GM23248 (cell line): ENCODE measurements at regions not wholly inside any gene's neighbourhood (a gene's known extent, or its start where the extent isn't known, plus 50 kb on each side); places are given as distances from the start of the nearest gene placed in this dataset.

Experiments
- DNase-seq: peaks from one replicate; pipeline ENCODE4 v3.0.0-alpha.2; 2015
- H2AFZ ChIP-seq: fragments of 200-600 bp; sonication (generic); 2 replicates; pipeline ENCODE4 v1.6.1; 2016; ENCODE audit warnings: antibody characterized with exemption
- H3F3A ChIP-seq: fragments of 200-600 bp; sonication (generic); 2 replicates; pipeline ENCODE4 v1.6.1; 2016; ENCODE audit warnings: mild to moderate bottlenecking, antibody characterized with exemption, mixed run types; ENCODE audit not compliant: insufficient read depth
- H3K27ac ChIP-seq: fragments of 200-600 bp; sonication (generic); 2 replicates; pipeline ENCODE4 v1.5.1; 2016; ENCODE audit warnings: mild to moderate bottlenecking
- H3K27me3 ChIP-seq: fragments of 200-600 bp; sonication (generic); replicated peaks from 2 replicates; pipeline ENCODE4 v1.6.1; 2016; ENCODE audit warnings: mild to moderate bottlenecking; ENCODE audit not compliant: insufficient read depth
- H3K36me3 ChIP-seq: fragments of 200-600 bp; sonication (generic); 2 replicates; pipeline ENCODE4 v1.6.1; 2016; ENCODE audit warnings: low read depth, mild to moderate bottlenecking
- H3K4me1 ChIP-seq: fragments of 200-600 bp; sonication (generic); 2 replicates; pipeline ENCODE4 v1.6.1; 2016; ENCODE audit warnings: mild to moderate bottlenecking; ENCODE audit not compliant: insufficient read depth
- H3K4me2 ChIP-seq: fragments of 200-600 bp; sonication (generic); one replicate; pipeline ENCODE4 v1.6.1; 2016; ENCODE audit warnings: mild to moderate bottlenecking; ENCODE audit not compliant: unreplicated experiment
- H3K4me3 ChIP-seq: fragments of 200-600 bp; sonication (generic); 2 replicates; pipeline ENCODE4 v1.5.1; 2016; ENCODE audit warnings: mild to moderate bottlenecking
- H3K79me2 ChIP-seq: fragments of 200-600 bp; sonication (generic); 2 replicates; pipeline ENCODE4 v1.6.1; 2016; ENCODE audit warnings: mild to moderate bottlenecking; ENCODE audit not compliant: insufficient read depth
- H3K9ac ChIP-seq: fragments of 200-600 bp; sonication (generic); 2 replicates; pipeline ENCODE4 v1.6.1; 2016; ENCODE audit warnings: mild to moderate bottlenecking
- H3K9me2 ChIP-seq: fragments of 200-600 bp; sonication (generic); 2 replicates; pipeline ENCODE4 v1.6.1; 2016; ENCODE audit warnings: mixed run types, mild to moderate bottlenecking, moderate library complexity; ENCODE audit not compliant: insufficient read depth
- H3K9me3 ChIP-seq: fragments of 200-600 bp; sonication (generic); one replicate; pipeline ENCODE4 v1.6.1; 2017; ENCODE audit warnings: low read depth
- H4K20me1 ChIP-seq: fragments of 200-600 bp; sonication (generic); 2 replicates; pipeline ENCODE4 v1.6.0; 2016; ENCODE audit not compliant: insufficient read depth
- EZH2 ChIP-seq: fragments of 200-600 bp; sonication (generic); IDR thresholded peaks from 2 replicates; pipeline ENCODE4 v1.6.1; 2018; ENCODE audit warnings: antibody characterized with exemption, mild to moderate bottlenecking; ENCODE audit not compliant: insufficient read depth, poor library complexity, severe bottlenecking
- EZH2phosphoT487 ChIP-seq: fragments of 200-600 bp; sonication (generic); IDR thresholded peaks from 2 replicates; pipeline ENCODE4 v1.6.1; 2018; ENCODE audit warnings: antibody characterized with exemption, moderate library complexity, mild to moderate bottlenecking, low read depth; ENCODE audit not compliant: insufficient read depth
- WGBS, 2 experiments: methylation state at CpG; one replicate each; pipeline ENCODE4 v1.1.6; 2015 to 2017; ENCODE audit warnings: low lambda C conversion rate in 2 of 2, low coverage in 1 of 2; ENCODE audit errors: missing lambda C conversion rate in 2 of 2; 5-methylcytosine and 5-hydroxymethylcytosine counted together
- in situ Hi-C: fragments of 300-500 bp; cut with MboI; formaldehyde crosslinking; loops from 2 replicates; pipeline ENCODE4 v1.15.0; 2020

DNA sequence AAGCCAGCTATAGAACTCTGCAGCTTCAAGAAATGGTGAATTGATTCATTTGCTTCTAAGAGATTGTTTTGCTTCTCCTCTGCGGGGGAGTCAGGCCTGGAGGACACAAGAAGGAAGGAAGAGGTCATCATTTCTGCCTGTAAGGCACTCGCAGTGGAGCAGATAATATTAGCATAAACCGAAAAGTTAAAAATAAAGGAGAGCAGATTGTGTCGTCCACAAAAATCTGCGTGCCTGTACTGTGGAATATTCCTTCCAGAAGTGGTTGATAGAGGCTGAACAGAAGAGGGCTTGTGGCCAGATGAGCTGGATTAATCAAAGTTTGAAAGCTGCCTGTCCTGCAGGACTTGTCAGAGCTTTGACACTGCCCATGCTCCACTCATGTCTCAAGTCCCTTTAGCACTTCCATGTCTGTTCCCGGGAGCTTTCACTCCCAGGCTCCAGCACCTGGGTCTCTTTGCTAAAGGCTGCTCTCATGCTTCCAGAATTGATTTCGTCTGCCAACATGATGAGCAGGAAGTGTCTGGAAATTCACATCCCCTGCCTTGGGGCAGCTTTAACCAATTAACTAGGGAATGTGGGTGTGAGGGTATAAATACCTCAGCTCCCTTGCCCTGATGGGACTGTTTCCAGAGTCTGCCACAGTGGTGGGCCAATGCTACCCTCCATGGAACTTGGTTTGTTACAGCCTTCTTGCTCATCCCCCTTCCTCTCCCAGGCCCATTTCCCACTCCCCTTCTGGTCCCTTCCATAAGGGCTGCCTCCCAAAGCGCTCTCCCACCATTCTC lies 65.1 kb upstream of the STX16 start:
- no peaks in the 10 kb centered on the region for H3K36me3 ChIP-seq
- H4K20me1 ChIP-seq = no peaks in the 10 kb centered on the region
- H3K4me2 ChIP-seq = no peak overlapping the region
- H3K4me3 ChIP-seq = no peak overlapping the region
- no peaks in the 10 kb centered on the region for H3K4me1 ChIP-seq
- no peaks in the 10 kb centered on the region for H3K9me2 ChIP-seq
- no peak overlapping the region for H2AFZ ChIP-seq
- no peaks in the 10 kb centered on the region for H3K9me3 ChIP-seq
- WGBS, 2 experiments = 45 to 46% methylated on average over 8 of the region's 8 CpGs
- H3K27ac ChIP-seq = no peak overlapping the region
- H3F3A ChIP-seq = no peaks in the 10 kb centered on the region
- TF ChIP-seq EZH2 = no peak
- no peak for TF ChIP-seq EZH2phosphoT487
- in situ Hi-C loops = no loop called here
- no peaks in the 10 kb centered on the region for H3K79me2 ChIP-seq
- H3K9ac ChIP-seq = no peak overlapping the region
- no peaks in the 10 kb centered on the region for H3K27me3 ChIP-seq
- DNase-seq = no peak

DNA sequence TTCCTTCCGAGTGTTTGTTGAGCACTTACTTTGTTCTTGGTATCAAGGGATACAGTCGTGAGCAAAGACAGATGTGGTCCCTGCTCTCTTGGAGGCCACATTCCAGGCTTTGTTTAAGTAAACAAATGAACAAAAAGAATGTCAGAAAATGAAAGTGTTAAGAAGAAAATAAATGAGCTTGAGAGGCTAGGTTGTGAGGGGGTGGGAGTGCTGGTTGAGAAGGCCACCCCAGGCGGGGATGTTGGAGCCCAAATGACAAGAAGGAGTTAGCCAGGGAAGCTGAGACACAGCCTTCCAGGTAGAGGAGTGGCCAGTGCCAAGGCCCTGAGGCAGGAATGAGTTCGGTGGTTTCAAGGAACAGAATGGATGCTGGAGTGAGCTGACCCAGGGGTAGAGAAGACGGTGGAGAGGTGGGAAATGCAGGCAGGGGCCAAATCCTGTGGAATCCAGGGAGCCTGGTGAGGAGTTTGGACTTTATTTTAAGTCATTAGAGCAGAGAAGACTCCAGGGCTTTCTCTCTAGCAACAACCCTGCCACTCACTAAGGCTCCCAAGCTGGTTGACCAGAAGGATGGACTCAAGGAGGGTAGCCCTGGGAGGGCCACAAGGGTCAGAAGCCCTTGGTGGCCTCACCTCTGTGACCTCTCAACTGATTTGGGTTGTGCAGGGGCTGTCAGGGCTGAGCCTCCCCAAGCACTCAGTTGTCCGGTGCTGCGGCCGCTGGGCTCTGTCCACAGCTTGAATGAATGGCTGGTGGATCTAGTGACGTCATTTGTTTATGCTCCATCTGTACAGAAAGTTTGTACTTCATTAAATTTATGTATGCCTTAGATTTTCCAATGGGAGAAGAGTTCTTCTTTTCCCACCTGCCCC lies 66.0 kb upstream of the STX16 start:
- no peak overlapping the region for H3K4me2 ChIP-seq
- WGBS, 2 experiments = 73 to 76% methylated on average over 9 of the region's 9 CpGs
- DNase-seq = no peak

DNA sequence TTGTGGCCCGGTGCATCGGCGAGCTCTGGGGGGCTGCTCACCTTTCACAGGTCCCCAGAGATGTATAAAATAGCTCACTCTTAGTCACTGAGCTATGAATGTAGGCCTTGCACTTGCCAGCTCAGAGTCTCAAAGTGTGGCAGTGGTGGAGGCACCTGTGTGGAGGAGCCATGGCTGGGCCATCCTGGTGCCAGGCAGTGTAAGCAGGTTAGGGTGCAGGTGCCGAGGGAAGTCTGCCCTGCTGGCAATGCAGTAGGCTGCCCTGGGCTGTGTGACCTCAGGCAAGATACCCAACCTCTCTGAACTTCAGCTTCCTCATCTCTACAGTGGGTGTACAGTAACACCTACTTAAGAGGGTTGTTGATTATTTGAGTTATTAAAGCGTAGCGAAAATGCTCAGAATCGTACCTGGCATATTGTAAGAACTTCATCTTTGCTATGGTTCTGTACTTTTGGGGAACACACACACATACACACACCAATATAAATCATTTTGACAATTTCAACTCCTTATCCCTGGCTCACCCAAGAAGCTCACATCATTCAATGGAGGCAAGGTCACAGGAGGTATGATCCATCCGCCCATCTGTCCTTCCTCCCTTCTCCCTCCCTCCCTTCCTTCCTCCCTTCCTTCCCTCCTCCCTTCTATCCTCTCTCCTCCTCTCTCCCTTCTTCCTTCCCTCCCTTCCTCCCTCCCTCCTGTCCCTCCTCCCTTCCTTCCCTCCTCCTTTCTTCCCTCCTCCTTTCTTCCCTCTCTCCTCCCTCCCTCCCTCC lies 66.8 kb upstream of the STX16 start:
- no peak overlapping the region for H3K27ac ChIP-seq
- in situ Hi-C loops = no loop called here
- H3K9me2 ChIP-seq = no peaks in the 10 kb centered on the region
- DNase-seq = no peak
- 64 to 69% methylated on average over 8 of the region's 8 CpGs for WGBS, 2 experiments
- TF ChIP-seq EZH2phosphoT487 (no peak), EZH2 (no peak)
- H3K4me2 ChIP-seq = no peak overlapping the region
- H3F3A ChIP-seq = no peaks in the 10 kb centered on the region
- no peaks in the 10 kb centered on the region for H3K36me3 ChIP-seq
- no peaks in the 10 kb centered on the region for H3K4me1 ChIP-seq
- H3K9ac ChIP-seq = no peak overlapping the region
- H3K79me2 ChIP-seq = no peaks in the 10 kb centered on the region
- H4K20me1 ChIP-seq = no peaks in the 10 kb centered on the region
- H2AFZ ChIP-seq = no peak overlapping the region
- H3K27me3 ChIP-seq = no peaks in the 10 kb centered on the region
- H3K9me3 ChIP-seq = no peaks in the 10 kb centered on the region
- no peak overlapping the region for H3K4me3 ChIP-seq

More for the DNA sequence above, 66.0 kb upstream of the STX16 start:
- no peak overlapping the region for H2AFZ ChIP-seq
- no peak overlapping the region for H3K4me3 ChIP-seq
- H4K20me1 ChIP-seq = no peaks in the 10 kb centered on the region
- in situ Hi-C loops = no loop called here
- H3K36me3 ChIP-seq = no peaks in the 10 kb centered on the region
- TF ChIP-seq EZH2phosphoT487 = no peak
- TF ChIP-seq EZH2 = no peak
- no peaks in the 10 kb centered on the region for H3F3A ChIP-seq
- no peak overlapping the region for H3K27ac ChIP-seq
- no peaks in the 10 kb centered on the region for H3K4me1 ChIP-seq
- no peaks in the 10 kb centered on the region for H3K9me2 ChIP-seq
- no peaks in the 10 kb centered on the region for H3K27me3 ChIP-seq
- H3K9ac ChIP-seq = no peak overlapping the region
- H3K9me3 ChIP-seq = no peaks in the 10 kb centered on the region
- no peaks in the 10 kb centered on the region for H3K79me2 ChIP-seq

DNA sequence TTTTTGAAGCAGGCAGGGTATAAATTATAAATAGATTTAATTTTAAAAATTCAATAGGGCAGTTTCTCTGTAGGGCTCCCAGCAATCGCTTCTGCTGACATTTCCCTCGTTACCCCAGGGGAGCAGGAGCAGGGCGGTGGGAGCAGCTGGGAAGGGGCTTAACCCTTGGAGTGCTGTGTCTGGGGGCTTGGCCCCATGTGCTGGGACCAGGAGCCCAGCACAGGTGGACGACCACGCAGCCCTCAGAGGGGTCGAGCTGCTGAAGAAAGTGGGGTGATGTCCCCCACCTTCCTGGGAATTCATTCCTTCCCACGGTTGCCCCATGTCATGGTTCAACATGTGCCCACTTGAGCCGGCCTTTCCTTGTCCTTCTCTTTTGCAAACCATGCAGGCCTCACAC lies 67.5 kb upstream of the STX16 start:
- no peaks in the 10 kb centered on the region for H3K27me3 ChIP-seq

More for the DNA sequence above, 67.5 kb upstream of the STX16 start:
- DNase-seq = no peak
- in situ Hi-C loops = no loop called here
- Histone ChIP-seq H4K20me1 (no peaks in the 10 kb centered on the region), H3K4me3 (no peak overlapping the region), H3K9me2 (no peaks in the 10 kb centered on the region), H3K4me2 (no peak overlapping the region), H3K79me2 (no peaks in the 10 kb centered on the region), H3K9me3 (no peaks in the 10 kb centered on the region), H3F3A (no peaks in the 10 kb centered on the region), H3K36me3 (no peaks in the 10 kb centered on the region), H3K27ac (no peak overlapping the region), H2AFZ (no peak overlapping the region), H3K4me1 (no peaks in the 10 kb centered on the region), H3K9ac (no peak overlapping the region)
- TF ChIP-seq EZH2 (no peak), EZH2phosphoT487 (no peak)
- 81 to 82% methylated on average over 8 of the region's 8 CpGs for WGBS, 2 experiments
